OCI-LY7 (cell line): ENCODE measurements at regions not wholly inside any gene's neighbourhood (a gene's known extent, or its start where the extent isn't known, plus 50 kb on each side); places are given as distances from the start of the nearest gene placed in this dataset.

Experiments
- EZH2phosphoT487 ChIP-seq: fragments of 200-600 bp; sonication (generic); IDR thresholded peaks from 2 replicates; pipeline ENCODE4 v1.6.1; 2018; ENCODE audit warnings: low read depth, borderline replicate concordance, mild to moderate bottlenecking, mixed run types, antibody characterized with exemption, low read length, moderate library complexity, mixed read lengths
- TF ChIP-seq, protein P1 (sequence below): fragments of 200-600 bp; sonication (generic); conservative IDR thresholded peaks from 2 replicates; pipeline ENCODE4 v1.5.1; 2014; ENCODE audit warnings: mild to moderate bottlenecking, antibody characterized with exemption, low read length, moderate library complexity, mixed read lengths

DNA sequence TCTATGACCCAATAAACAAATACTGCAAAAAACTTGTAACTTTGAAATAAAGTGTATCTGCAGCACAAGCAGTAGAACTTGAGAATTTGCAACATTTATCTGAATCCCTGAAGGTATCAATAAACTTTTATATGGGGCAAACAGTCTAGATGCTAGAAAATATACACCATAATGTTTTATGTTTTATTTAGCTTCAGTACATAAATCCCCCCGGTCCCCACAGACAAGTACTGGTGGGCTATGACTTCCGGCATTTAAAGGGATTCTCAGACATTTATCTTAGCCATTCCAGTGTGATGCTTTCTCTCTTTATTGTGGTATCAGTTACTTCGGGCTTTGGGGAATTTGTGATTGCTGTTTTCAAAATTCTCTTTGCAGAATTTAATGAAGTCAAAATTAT is 390.4 kb downstream of the SIPA1L2 start:
- TF ChIP-seq, protein P1, sequence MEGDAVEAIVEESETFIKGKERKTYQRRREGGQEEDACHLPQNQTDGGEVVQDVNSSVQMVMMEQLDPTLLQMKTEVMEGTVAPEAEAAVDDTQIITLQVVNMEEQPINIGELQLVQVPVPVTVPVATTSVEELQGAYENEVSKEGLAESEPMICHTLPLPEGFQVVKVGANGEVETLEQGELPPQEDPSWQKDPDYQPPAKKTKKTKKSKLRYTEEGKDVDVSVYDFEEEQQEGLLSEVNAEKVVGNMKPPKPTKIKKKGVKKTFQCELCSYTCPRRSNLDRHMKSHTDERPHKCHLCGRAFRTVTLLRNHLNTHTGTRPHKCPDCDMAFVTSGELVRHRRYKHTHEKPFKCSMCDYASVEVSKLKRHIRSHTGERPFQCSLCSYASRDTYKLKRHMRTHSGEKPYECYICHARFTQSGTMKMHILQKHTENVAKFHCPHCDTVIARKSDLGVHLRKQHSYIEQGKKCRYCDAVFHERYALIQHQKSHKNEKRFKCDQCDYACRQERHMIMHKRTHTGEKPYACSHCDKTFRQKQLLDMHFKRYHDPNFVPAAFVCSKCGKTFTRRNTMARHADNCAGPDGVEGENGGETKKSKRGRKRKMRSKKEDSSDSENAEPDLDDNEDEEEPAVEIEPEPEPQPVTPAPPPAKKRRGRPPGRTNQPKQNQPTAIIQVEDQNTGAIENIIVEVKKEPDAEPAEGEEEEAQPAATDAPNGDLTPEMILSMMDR: no peak
- no peak for TF ChIP-seq EZH2phosphoT487
